ENCODE measurements at regions not wholly inside any gene's neighbourhood (a gene's known extent, or its start where the extent isn't known, plus 50 kb on each side); places are given as distances from the start of the nearest gene placed in this dataset.

DNA sequence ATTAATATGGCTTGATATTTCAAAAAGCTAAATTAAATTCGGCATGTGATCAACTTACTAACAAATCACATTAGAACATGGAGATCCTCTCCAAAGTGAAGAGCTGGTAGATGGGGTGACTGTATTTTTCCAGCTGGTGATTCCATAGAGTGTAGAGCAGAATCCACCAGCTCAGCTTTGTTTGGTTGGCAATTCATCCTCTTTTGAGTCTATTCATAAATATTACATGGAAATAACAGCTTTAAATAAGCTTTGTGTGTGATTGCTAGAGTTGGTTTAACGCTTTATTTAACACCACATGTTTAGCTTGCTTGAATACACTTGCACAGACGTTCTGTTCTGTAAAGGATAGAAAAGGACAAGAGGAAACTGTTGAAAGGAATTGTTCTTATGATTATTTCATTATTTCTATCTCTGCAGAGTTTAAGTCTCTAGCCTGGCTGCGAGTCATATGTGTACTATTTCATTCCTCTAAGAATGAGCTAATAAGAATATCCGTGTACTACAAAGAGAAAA is 738.3 kb upstream of the KIRREL3 start:
- H3K36me3 ChIP-seq: no peaks in the 10 kb centered on the region
- H3K4me1 ChIP-seq: no peaks in the 10 kb centered on the region
- no peak overlapping the region for H3K27ac ChIP-seq
- no peak for DNase-seq
- intact Hi-C loops (cut with DNase I): no loop called here
- no peak overlapping the region for H3K4me3 ChIP-seq
- no peaks in the 10 kb centered on the region for H3K9me3 ChIP-seq
- ATAC-seq: no peak
- TF ChIP-seq CTCF (IDR thresholded peaks at IDR 0.05): no peak
- H3K27me3 ChIP-seq (ENCODE audit: low read depth): no peaks in the 10 kb centered on the region

DNA sequence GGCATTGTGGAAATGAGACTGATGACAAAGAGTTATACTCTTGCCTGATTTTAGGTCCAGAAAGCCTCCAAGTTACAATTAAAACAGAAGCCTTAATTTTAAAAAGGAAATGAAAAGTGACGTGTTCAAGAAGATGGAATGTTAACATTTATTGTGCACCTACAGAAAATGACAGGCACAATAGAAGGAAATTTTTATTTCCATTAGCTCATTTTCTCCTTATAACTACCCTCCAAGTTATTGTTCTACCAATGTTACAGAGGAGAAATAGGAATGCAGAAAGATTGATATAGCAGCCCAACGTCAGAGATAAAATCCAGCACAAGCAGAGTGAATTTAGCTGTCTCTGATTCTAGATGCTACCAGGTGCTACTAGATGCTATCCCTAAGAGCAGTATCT is 736.9 kb upstream of the KIRREL3 start:
- Histone ChIP-seq H3K36me3 (no peaks in the 10 kb centered on the region), H3K9me3 (no peaks in the 10 kb centered on the region), H3K4me3 (no peak overlapping the region), H3K27me3 (ENCODE audit: low read depth) (no peaks in the 10 kb centered on the region), H3K4me1 (no peaks in the 10 kb centered on the region), H3K27ac (no peak overlapping the region)
- ATAC-seq (no peak), DNase-seq (no peak)
- intact Hi-C loops (cut with DNase I): no loop called here
- no peak for TF ChIP-seq CTCF (IDR thresholded peaks at IDR 0.05)

DNA sequence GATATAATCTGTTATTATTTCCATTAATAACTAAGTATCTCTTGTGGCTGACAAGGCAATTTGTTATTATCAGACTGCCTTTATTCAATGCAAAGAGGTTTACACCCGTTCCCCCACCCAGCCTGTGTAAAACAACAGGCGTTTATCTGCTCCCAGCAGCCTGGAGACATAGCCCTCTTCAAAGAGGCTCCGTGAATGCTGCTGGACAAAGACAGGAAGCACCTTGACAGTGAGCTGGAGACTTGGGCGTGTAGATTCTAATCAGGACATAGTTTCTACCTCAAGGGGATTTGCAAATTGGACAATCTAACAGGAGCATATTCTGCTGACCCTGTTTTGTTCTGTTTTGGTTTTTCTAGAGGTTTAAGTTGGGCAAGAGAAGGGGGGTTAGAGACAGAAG is 733.0 kb upstream of the KIRREL3 start:
- no peaks in the 10 kb centered on the region for H3K4me1 ChIP-seq
- no peak for ATAC-seq
- H3K4me3 ChIP-seq: no peak overlapping the region
- no peaks in the 10 kb centered on the region for H3K9me3 ChIP-seq
- no peak for TF ChIP-seq CTCF (IDR thresholded peaks at IDR 0.05)
- no peaks in the 10 kb centered on the region for H3K36me3 ChIP-seq
- no peak for DNase-seq
- no peak overlapping the region for H3K27ac ChIP-seq
- intact Hi-C loops (cut with DNase I): no loop called here
- H3K27me3 ChIP-seq (ENCODE audit: low read depth): no peaks in the 10 kb centered on the region

DNA sequence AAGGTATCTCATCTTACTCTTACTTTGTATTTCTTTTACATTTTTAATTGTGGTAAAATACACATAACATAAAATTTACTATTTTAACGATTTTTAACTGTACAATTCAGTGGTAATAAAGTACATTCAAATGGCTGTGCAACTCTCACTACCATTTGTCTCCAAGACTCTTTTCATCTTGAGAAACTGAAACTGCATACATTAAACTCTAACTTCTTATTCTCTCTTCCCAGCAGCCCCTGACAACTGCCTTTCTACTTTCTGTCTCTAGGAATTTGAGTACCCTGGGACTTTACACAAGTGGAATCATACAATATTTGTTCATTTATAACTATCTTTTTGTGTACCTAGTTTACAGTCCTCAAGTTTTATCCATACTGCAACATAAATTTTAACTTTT is 725.8 kb upstream of the KIRREL3 start:
- no peak overlapping the region for H3K4me3 ChIP-seq
- no peak overlapping the region for H3K27ac ChIP-seq
- intact Hi-C loops (cut with DNase I): no loop called here
- no peaks in the 10 kb centered on the region for H3K36me3 ChIP-seq
- ATAC-seq (no peak), DNase-seq (no peak)
- no peak for TF ChIP-seq CTCF (IDR thresholded peaks at IDR 0.05)
- no peaks in the 10 kb centered on the region for H3K9me3 ChIP-seq
- H3K4me1 ChIP-seq: no peaks in the 10 kb centered on the region
- no peaks in the 10 kb centered on the region for H3K27me3 ChIP-seq (ENCODE audit: low read depth)

DNA sequence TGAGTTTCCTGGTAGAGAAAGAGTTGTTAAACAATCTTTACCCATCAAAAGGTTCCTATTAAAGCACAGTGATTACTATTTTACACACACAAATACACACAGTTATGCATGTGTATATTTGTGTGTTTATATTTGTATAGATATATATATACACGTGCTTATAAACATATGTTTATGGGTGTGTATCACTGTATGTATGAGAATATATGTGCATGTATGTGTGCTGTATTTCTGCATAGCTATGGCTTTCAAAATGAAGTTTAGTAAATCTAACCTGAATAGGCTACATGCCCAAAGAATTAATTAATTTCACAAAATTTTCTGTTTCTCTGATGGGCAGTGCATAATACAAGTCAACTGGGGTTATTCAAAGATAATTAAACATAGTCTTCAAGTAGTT is 723.1 kb upstream of the KIRREL3 start:
- Histone ChIP-seq H3K4me3 (no peak overlapping the region), H3K36me3 (no peaks in the 10 kb centered on the region), H3K27ac (no peak overlapping the region), H3K9me3 (no peaks in the 10 kb centered on the region), H3K4me1 (no peaks in the 10 kb centered on the region), H3K27me3 (ENCODE audit: low read depth) (no peaks in the 10 kb centered on the region)
- ATAC-seq: no peak
- DNase-seq: no peak
- intact Hi-C loops (cut with DNase I): no loop called here
- no peak for TF ChIP-seq CTCF (IDR thresholded peaks at IDR 0.05)

GRCh38 chr11:127713226-127713625 is 712.7 kb upstream of the KIRREL3 start:
- no peak for TF ChIP-seq CTCF (IDR thresholded peaks at IDR 0.05)
- no peaks in the 10 kb centered on the region for H3K36me3 ChIP-seq
- intact Hi-C loops (cut with DNase I): no loop called here

More at GRCh38 chr11:127713226-127713625, 712.7 kb upstream of the KIRREL3 start:
- DNase-seq (no peak), ATAC-seq (no peak)
- no peaks in the 10 kb centered on the region for H3K4me1 ChIP-seq
- no peak overlapping the region for H3K4me3 ChIP-seq
- H3K27me3 ChIP-seq (ENCODE audit: low read depth): no peaks in the 10 kb centered on the region
- H3K9me3 ChIP-seq: no peaks in the 10 kb centered on the region
- H3K27ac ChIP-seq: no peak overlapping the region

All from lower lobe of right lung (tissue), 2 donors.